ENCODE measurements at regions not wholly inside any gene's neighbourhood (a gene's known extent, or its start where the extent isn't known, plus 50 kb on each side); places are given as distances from the start of the nearest gene placed in this dataset.
A peak's percentile ranks its signal among the peaks of the same experiment; 100 is the strongest.
"Not testable (repeated sequence)": the region's sequence is repeated elsewhere in the genome, so short reads cannot be mapped to it uniquely, and the experiment has no call there.

- H3K36me3 ChIP-seq = no peaks in the 10 kb centered on the region
- no peaks in the 10 kb centered on the region for H3K4me1 ChIP-seq
- no peak for ATAC-seq
- H3K9me3 ChIP-seq = no peaks in the 10 kb centered on the region
- TF ChIP-seq CTCF (IDR thresholded peaks at IDR 0.05) = no peak
- intact Hi-C loops (cut with DNase I) = no loop called here
- no peak overlapping the region for H3K4me3 ChIP-seq
- DNase-seq = no peak
- H3K27me3 ChIP-seq = no peaks in the 10 kb centered on the region
- no peak overlapping the region for H3K27ac ChIP-seq
Measured at GRCh38 chr10:3321123-3321522, 148.5 kb upstream of the PITRM1 start.

- H3K4me1 ChIP-seq = no peaks in the 10 kb centered on the region
- no peaks in the 10 kb centered on the region for H3K36me3 ChIP-seq
- H3K4me3 ChIP-seq = no peak overlapping the region
- no peaks in the 10 kb centered on the region for H3K9me3 ChIP-seq
- H3K27ac ChIP-seq = no peak overlapping the region
- DNase-seq (peak in 1 of 4 donors; percentile 53), ATAC-seq (no peak)
- H3K27me3 ChIP-seq = no peaks in the 10 kb centered on the region
- intact Hi-C loops (cut with DNase I) = no loop called here
- TF ChIP-seq CTCF (IDR thresholded peaks at IDR 0.05) = no peak
Measured at GRCh38 chr10:3319811-3320226, 147.2 kb upstream of the PITRM1 start.

GRCh38 chr10:3318480-3318807 lies 145.9 kb upstream of the PITRM1 start:
- H3K9me3 ChIP-seq; H3K36me3 ChIP-seq; H3K4me3 ChIP-seq; H3K27me3 ChIP-seq; intact Hi-C loops (cut with DNase I); ATAC-seq; H3K27ac ChIP-seq; H3K4me1 ChIP-seq: not testable (repeated sequence)
- peak in 1 of 4 donors; percentile 59 for DNase-seq

GRCh38 chr10:3317553-3318479 lies 145.2 kb upstream of the PITRM1 start:
- not testable (repeated sequence) for H3K4me1 ChIP-seq, DNase-seq, H3K4me3 ChIP-seq

GRCh38 chr10:3314445-3315085 lies 142.0 kb upstream of the PITRM1 start:
- H3K9me3 ChIP-seq; H3K27ac ChIP-seq; intact Hi-C loops (cut with DNase I); DNase-seq; H3K4me3 ChIP-seq; H3K36me3 ChIP-seq; ATAC-seq; H3K27me3 ChIP-seq; H3K4me1 ChIP-seq: not testable (repeated sequence)

More at GRCh38 chr10:3317553-3318479, 145.2 kb upstream of the PITRM1 start:
- H3K36me3 ChIP-seq; H3K27ac ChIP-seq; H3K27me3 ChIP-seq; ATAC-seq; H3K9me3 ChIP-seq; intact Hi-C loops (cut with DNase I): not testable (repeated sequence)

GRCh38 chr10:3313784-3314444 lies 141.3 kb upstream of the PITRM1 start:
- H3K27ac ChIP-seq; H3K4me3 ChIP-seq; H3K4me1 ChIP-seq; intact Hi-C loops (cut with DNase I); H3K27me3 ChIP-seq; H3K9me3 ChIP-seq; H3K36me3 ChIP-seq: not testable (repeated sequence)
- ATAC-seq (peak; percentile 38), DNase-seq (peak in 1 of 4 donors; percentile 24)

- Histone ChIP-seq H3K36me3 (no peaks in the 10 kb centered on the region), H3K4me1 (no peaks in the 10 kb centered on the region), H3K9me3 (no peaks in the 10 kb centered on the region), H3K27ac (no peak overlapping the region), H3K4me3 (no peak overlapping the region), H3K27me3 (no peaks in the 10 kb centered on the region)
- DNase-seq (no peak), ATAC-seq (no peak)
- no peak for TF ChIP-seq CTCF (IDR thresholded peaks at IDR 0.05)
- intact Hi-C loops (cut with DNase I) = no loop called here
Measured at GRCh38 chr10:3312403-3312940, 139.9 kb upstream of the PITRM1 start.
